Activated naive CD4-positive, alpha-beta T cell treated with anti-CD3 and anti-CD28 coated beads, Interleukin-2, amount 10 ng/mL, durations not matched to agents 7 days and 5 days (primary cell): ENCODE measurements at regions not wholly inside any gene's neighbourhood (a gene's known extent, or its start where the extent isn't known, plus 50 kb on each side); places are given as distances from the start of the nearest gene placed in this dataset.
"Not testable (repeated sequence)": the region's sequence is repeated elsewhere in the genome, so short reads cannot be mapped to it uniquely, and the experiment has no call there.

ENCODE experiments used
- CTCF ChIA-PET: fragments of 350-600 bp; sonication (Branson Sonifier 250); formaldehyde crosslinking; loops from one replicate; lab custom pipeline; 2021; ENCODE audit warnings: antibody characterized with exemption; lab: Charles Lee
- DNase-seq: peaks from one replicate; pipeline ENCODE4 v3.0.0-alpha.2; 2020
- H3K27ac Mint-ChIP-seq: one replicate; pipeline ENCODE4 v1.8.0; 2021; ENCODE audit warnings: mild to moderate bottlenecking, moderate library complexity, mixed read lengths
- H3K27me3 Mint-ChIP-seq: one replicate; pipeline ENCODE4 v1.8.0; 2021; ENCODE audit warnings: mild to moderate bottlenecking, mixed read lengths
- H3K36me3 Mint-ChIP-seq: one replicate; pipeline ENCODE4 v1.8.0; 2021; ENCODE audit warnings: mixed read lengths
- H3K4me1 Mint-ChIP-seq: one replicate; pipeline ENCODE4 v1.8.0; 2021; ENCODE audit warnings: mixed read lengths
- H3K4me3 Mint-ChIP-seq: one replicate; pipeline ENCODE4 v1.8.0; 2021; ENCODE audit warnings: mild to moderate bottlenecking, moderate library complexity, mixed read lengths
- H3K9me3 Mint-ChIP-seq: one replicate; pipeline ENCODE4 v1.8.0; 2021; ENCODE audit warnings: mixed read lengths

GRCh38 chr1:60923389-60924087, 158.8 kb upstream of the NFIA start:
- Mint-ChIP-seq H3K4me1 (no peaks in the 10 kb centered on the region), H3K27ac (no peak overlapping the region), H3K9me3 (no peaks in the 10 kb centered on the region), H3K4me3 (no peak overlapping the region), H3K36me3 (no peaks in the 10 kb centered on the region), H3K27me3 (no peaks in the 10 kb centered on the region)
- DNase-seq: no peak
- CTCF ChIA-PET: no interaction called here

GRCh38 chr1:60922304-60922703, 160.1 kb upstream of the NFIA start:
- DNase-seq: no peak
- no peaks in the 10 kb centered on the region for H3K36me3 Mint-ChIP-seq
- no peak overlapping the region for H3K4me3 Mint-ChIP-seq
- H3K27me3 Mint-ChIP-seq: no peaks in the 10 kb centered on the region
- no peaks in the 10 kb centered on the region for H3K9me3 Mint-ChIP-seq
- CTCF ChIA-PET: no interaction called here
- H3K27ac Mint-ChIP-seq: no peak overlapping the region
- no peaks in the 10 kb centered on the region for H3K4me1 Mint-ChIP-seq

GRCh38 chr1:60921175-60921574, 161.2 kb upstream of the NFIA start:
- no peak for DNase-seq
- no peak overlapping the region for H3K27ac Mint-ChIP-seq
- no peak overlapping the region for H3K4me3 Mint-ChIP-seq
- H3K27me3 Mint-ChIP-seq: no peaks in the 10 kb centered on the region
- no peaks in the 10 kb centered on the region for H3K9me3 Mint-ChIP-seq
- no peaks in the 10 kb centered on the region for H3K36me3 Mint-ChIP-seq
- CTCF ChIA-PET: no interaction called here
- no peaks in the 10 kb centered on the region for H3K4me1 Mint-ChIP-seq

- H3K4me3 Mint-ChIP-seq: no peak overlapping the region
- DNase-seq: no peak
- H3K4me1 Mint-ChIP-seq: no peaks in the 10 kb centered on the region
- H3K36me3 Mint-ChIP-seq: no peaks in the 10 kb centered on the region
- H3K9me3 Mint-ChIP-seq: no peaks in the 10 kb centered on the region
- H3K27ac Mint-ChIP-seq: no peak overlapping the region
- CTCF ChIA-PET: no interaction called here
- no peaks in the 10 kb centered on the region for H3K27me3 Mint-ChIP-seq
Observed at GRCh38 chr1:60920561-60920960, 161.8 kb upstream of the NFIA start.

GRCh38 chr1:60918867-60919266, 163.5 kb upstream of the NFIA start:
- no peaks in the 10 kb centered on the region for H3K9me3 Mint-ChIP-seq
- no peaks in the 10 kb centered on the region for H3K4me1 Mint-ChIP-seq
- H3K36me3 Mint-ChIP-seq: no peaks in the 10 kb centered on the region

GRCh38 chr1:60916906-60917305, 165.5 kb upstream of the NFIA start:
- Mint-ChIP-seq H3K27ac (no peak overlapping the region), H3K27me3 (no peaks in the 10 kb centered on the region), H3K36me3 (no peaks in the 10 kb centered on the region), H3K4me1 (no peaks in the 10 kb centered on the region), H3K4me3 (no peak overlapping the region), H3K9me3 (no peaks in the 10 kb centered on the region)
- no peak for DNase-seq
- CTCF ChIA-PET: no interaction called here

More at GRCh38 chr1:60918867-60919266, 163.5 kb upstream of the NFIA start:
- no peak overlapping the region for H3K4me3 Mint-ChIP-seq
- no peak overlapping the region for H3K27ac Mint-ChIP-seq
- H3K27me3 Mint-ChIP-seq: no peaks in the 10 kb centered on the region
- CTCF ChIA-PET: no interaction called here
- DNase-seq: no peak

GRCh38 chr1:60916199-60916598, 166.2 kb upstream of the NFIA start:
- Mint-ChIP-seq H3K9me3 (no peaks in the 10 kb centered on the region), H3K27ac (no peak overlapping the region), H3K4me3 (no peak overlapping the region), H3K4me1 (no peaks in the 10 kb centered on the region), H3K36me3 (no peaks in the 10 kb centered on the region), H3K27me3 (no peaks in the 10 kb centered on the region)
- DNase-seq: no peak
- CTCF ChIA-PET: no interaction called here

GRCh38 chr1:60915441-60915840, 166.9 kb upstream of the NFIA start:
- Mint-ChIP-seq H3K27me3 (no peaks in the 10 kb centered on the region), H3K9me3 (no peaks in the 10 kb centered on the region), H3K36me3 (no peaks in the 10 kb centered on the region), H3K27ac (no peak overlapping the region), H3K4me3 (no peak overlapping the region), H3K4me1 (no peaks in the 10 kb centered on the region)
- CTCF ChIA-PET: no interaction called here
- DNase-seq: no peak

- DNase-seq: no peak
- no peaks in the 10 kb centered on the region for H3K36me3 Mint-ChIP-seq
- no peak overlapping the region for H3K4me3 Mint-ChIP-seq
- CTCF ChIA-PET: no interaction called here
- no peak overlapping the region for H3K27ac Mint-ChIP-seq
- no peaks in the 10 kb centered on the region for H3K27me3 Mint-ChIP-seq
- H3K9me3 Mint-ChIP-seq: no peaks in the 10 kb centered on the region
- no peaks in the 10 kb centered on the region for H3K4me1 Mint-ChIP-seq
Observed at GRCh38 chr1:60914982-60915381, 167.4 kb upstream of the NFIA start.

GRCh38 chr1:60913708-60914107, 168.7 kb upstream of the NFIA start:
- CTCF ChIA-PET, H3K27ac Mint-ChIP-seq, H3K36me3 Mint-ChIP-seq, DNase-seq, H3K4me3 Mint-ChIP-seq, H3K4me1 Mint-ChIP-seq, H3K9me3 Mint-ChIP-seq, H3K27me3 Mint-ChIP-seq: not testable (repeated sequence)

GRCh38 chr1:60913039-60913438, 169.3 kb upstream of the NFIA start:
- no peaks in the 10 kb centered on the region for H3K4me1 Mint-ChIP-seq
- DNase-seq: no peak
- H3K27me3 Mint-ChIP-seq: no peaks in the 10 kb centered on the region
- no peaks in the 10 kb centered on the region for H3K36me3 Mint-ChIP-seq
- no peak overlapping the region for H3K27ac Mint-ChIP-seq
- CTCF ChIA-PET: no interaction called here
- no peak overlapping the region for H3K4me3 Mint-ChIP-seq
- H3K9me3 Mint-ChIP-seq: no peaks in the 10 kb centered on the region

GRCh38 chr1:60911966-60912697, 170.2 kb upstream of the NFIA start:
- CTCF ChIA-PET: no interaction called here
- no peak for DNase-seq
- H3K36me3 Mint-ChIP-seq: no peaks in the 10 kb centered on the region
- H3K27me3 Mint-ChIP-seq: no peaks in the 10 kb centered on the region
- no peak overlapping the region for H3K27ac Mint-ChIP-seq
- H3K4me3 Mint-ChIP-seq: no peak overlapping the region
- no peaks in the 10 kb centered on the region for H3K9me3 Mint-ChIP-seq
- H3K4me1 Mint-ChIP-seq: no peaks in the 10 kb centered on the region

- H3K9me3 Mint-ChIP-seq: no peaks in the 10 kb centered on the region
- no peaks in the 10 kb centered on the region for H3K4me1 Mint-ChIP-seq
- H3K27me3 Mint-ChIP-seq: peaks cover 4% of the 10 kb centered on the region
- no peaks in the 10 kb centered on the region for H3K36me3 Mint-ChIP-seq
- H3K4me3 Mint-ChIP-seq: no peak overlapping the region
- DNase-seq: no peak
- CTCF ChIA-PET: no interaction called here
- H3K27ac Mint-ChIP-seq: no peak overlapping the region
Observed at GRCh38 chr1:60908159-60908558, 174.2 kb upstream of the NFIA start.

GRCh38 chr1:60906526-60906925, 175.8 kb upstream of the NFIA start:
- Mint-ChIP-seq H3K27ac (no peak overlapping the region), H3K4me1 (no peaks in the 10 kb centered on the region), H3K4me3 (no peak overlapping the region), H3K36me3 (no peaks in the 10 kb centered on the region), H3K9me3 (no peaks in the 10 kb centered on the region), H3K27me3 (peaks cover 4% of the 10 kb centered on the region)
- no peak for DNase-seq
- CTCF ChIA-PET: no interaction called here

GRCh38 chr1:60906039-60906438, 176.3 kb upstream of the NFIA start:
- Mint-ChIP-seq H3K27me3 (peaks cover 4% of the 10 kb centered on the region), H3K4me3 (no peak overlapping the region), H3K9me3 (no peaks in the 10 kb centered on the region), H3K27ac (no peak overlapping the region), H3K36me3 (no peaks in the 10 kb centered on the region), H3K4me1 (no peaks in the 10 kb centered on the region)
- DNase-seq: no peak
- CTCF ChIA-PET: no interaction called here
